ENCODE measurements at regions not wholly inside any gene's neighbourhood (a gene's known extent, or its start where the extent isn't known, plus 50 kb on each side); places are given as distances from the start of the nearest gene placed in this dataset.

- no peaks in the 10 kb centered on the region for H3K4me1 ChIP-seq (ENCODE audit: insufficient read depth, low read length)
- no peak overlapping the region for H3K4me3 ChIP-seq (ENCODE audit: low read length)
- no peak overlapping the region for H3K9ac ChIP-seq (ENCODE audit: low read depth, low read length)
- H3K9me3 ChIP-seq (ENCODE audit: insufficient read depth, low read depth, low read length): no peaks in the 10 kb centered on the region
- H3K36me3 ChIP-seq (ENCODE audit: insufficient read depth, low read depth, low read length): no peaks in the 10 kb centered on the region
- H3K27me3 ChIP-seq (ENCODE audit: insufficient read depth, low read length): no peaks in the 10 kb centered on the region
- no peak overlapping the region for H3K27ac ChIP-seq (ENCODE audit: low read length)
These were observed 299.8 kb downstream of the MRPL39 start for GRCh38 chr21:25307489-25307888.

DNA sequence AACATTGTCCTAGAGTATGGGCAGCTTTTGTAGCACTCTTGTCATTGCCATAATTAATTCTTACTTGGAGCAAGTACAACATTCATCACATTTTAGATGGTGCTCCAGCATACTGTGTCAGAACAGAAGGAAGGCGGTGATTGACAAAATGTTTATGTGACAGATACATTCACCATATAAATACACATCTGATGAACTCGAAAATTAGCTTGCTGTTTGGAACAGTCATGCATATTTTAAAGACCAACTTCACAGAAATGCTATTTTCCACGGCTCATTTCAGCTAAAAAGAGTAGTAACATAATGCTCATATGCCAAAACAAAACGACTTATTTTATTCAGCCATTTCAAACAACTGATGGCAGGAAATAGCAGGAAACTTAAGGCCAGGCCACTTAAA is 302.7 kb downstream of the MRPL39 start:
- Histone ChIP-seq H3K4me1 (ENCODE audit: insufficient read depth, low read length) (peaks cover 10% of the 10 kb centered on the region; the same call in 1 of the 2 replicates), H3K27ac (ENCODE audit: low read length) (no peak overlapping the region), H3K36me3 (ENCODE audit: insufficient read depth, low read depth, low read length) (no peaks in the 10 kb centered on the region), H3K4me3 (ENCODE audit: low read length) (no peak overlapping the region), H3K27me3 (ENCODE audit: insufficient read depth, low read length) (no peaks in the 10 kb centered on the region), H3K9ac (ENCODE audit: low read depth, low read length) (no peak overlapping the region), H3K9me3 (ENCODE audit: insufficient read depth, low read depth, low read length) (no peaks in the 10 kb centered on the region)

DNA sequence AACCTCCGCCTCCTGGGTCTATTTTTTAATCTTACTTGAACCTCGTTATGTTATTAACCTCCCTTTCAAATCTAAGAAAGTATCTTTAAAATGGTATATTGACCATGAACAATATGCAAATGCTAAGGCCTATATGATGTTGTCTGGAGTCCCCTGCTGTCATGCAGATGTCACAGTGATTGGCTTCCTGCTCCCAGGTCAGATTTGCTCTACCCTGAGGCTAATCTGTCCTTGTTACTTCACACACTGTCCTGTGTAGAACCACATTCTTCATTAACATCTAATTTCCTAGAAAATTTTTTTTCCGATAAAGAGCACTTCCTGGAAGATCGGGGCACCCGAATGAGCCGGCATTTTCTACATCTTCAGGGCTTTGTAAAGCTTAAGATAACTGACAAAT is 306.6 kb downstream of the MRPL39 start:
- no peak overlapping the region for H3K4me3 ChIP-seq (ENCODE audit: low read length)
- no peak overlapping the region for H3K9ac ChIP-seq (ENCODE audit: low read depth, low read length)
- H3K4me1 ChIP-seq (ENCODE audit: insufficient read depth, low read length): peaks cover 10% of the 10 kb centered on the region; the same call in 1 of the 2 replicates
- H3K9me3 ChIP-seq (ENCODE audit: insufficient read depth, low read depth, low read length): no peaks in the 10 kb centered on the region
- H3K36me3 ChIP-seq (ENCODE audit: insufficient read depth, low read depth, low read length): no peaks in the 10 kb centered on the region
- H3K27ac ChIP-seq (ENCODE audit: low read length): no peak overlapping the region
- no peaks in the 10 kb centered on the region for H3K27me3 ChIP-seq (ENCODE audit: insufficient read depth, low read length)

- H3K27ac ChIP-seq (ENCODE audit: low read length): no peak overlapping the region
- no peaks in the 10 kb centered on the region for H3K36me3 ChIP-seq (ENCODE audit: insufficient read depth, low read depth, low read length)
- no peak overlapping the region for H3K4me3 ChIP-seq (ENCODE audit: low read length)
- no peaks in the 10 kb centered on the region for H3K9me3 ChIP-seq (ENCODE audit: insufficient read depth, low read depth, low read length)
- H3K4me1 ChIP-seq (ENCODE audit: insufficient read depth, low read length): peaks cover 10% of the 10 kb centered on the region; the same call in 1 of the 2 replicates
- H3K9ac ChIP-seq (ENCODE audit: low read depth, low read length): no peak overlapping the region
- H3K27me3 ChIP-seq (ENCODE audit: insufficient read depth, low read length): no peaks in the 10 kb centered on the region
These were observed 308.5 kb downstream of the MRPL39 start for GRCh38 chr21:25298512-25299491.

DNA sequence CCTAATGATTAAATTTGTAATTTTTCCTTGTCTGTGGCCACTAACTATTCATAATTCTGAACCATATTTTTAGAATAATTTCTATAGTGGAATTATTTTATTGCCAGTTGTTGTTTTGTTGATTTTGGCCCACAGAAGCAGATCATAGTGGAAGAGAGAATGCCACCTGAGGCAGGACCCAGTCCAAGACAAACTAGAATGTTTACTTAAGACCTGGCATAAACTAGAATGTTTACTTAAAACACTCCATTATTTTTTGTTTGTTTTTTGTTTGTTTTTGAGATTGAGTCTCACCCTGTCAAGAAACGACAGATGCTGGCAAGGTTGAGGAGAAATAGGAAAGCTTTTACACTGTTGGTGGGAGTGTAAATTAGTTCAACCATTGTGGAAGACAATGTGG is 310.2 kb downstream of the MRPL39 start:
- no peaks in the 10 kb centered on the region for H3K27me3 ChIP-seq (ENCODE audit: insufficient read depth, low read length)
- H3K27ac ChIP-seq (ENCODE audit: low read length): no peak overlapping the region
- peaks cover 10% of the 10 kb centered on the region; the same call in 1 of the 2 replicates for H3K4me1 ChIP-seq (ENCODE audit: insufficient read depth, low read length)
- H3K4me3 ChIP-seq (ENCODE audit: low read length): no peak overlapping the region
- no peaks in the 10 kb centered on the region for H3K9me3 ChIP-seq (ENCODE audit: insufficient read depth, low read depth, low read length)
- no peak overlapping the region for H3K9ac ChIP-seq (ENCODE audit: low read depth, low read length)
- H3K36me3 ChIP-seq (ENCODE audit: insufficient read depth, low read depth, low read length): no peaks in the 10 kb centered on the region

DNA sequence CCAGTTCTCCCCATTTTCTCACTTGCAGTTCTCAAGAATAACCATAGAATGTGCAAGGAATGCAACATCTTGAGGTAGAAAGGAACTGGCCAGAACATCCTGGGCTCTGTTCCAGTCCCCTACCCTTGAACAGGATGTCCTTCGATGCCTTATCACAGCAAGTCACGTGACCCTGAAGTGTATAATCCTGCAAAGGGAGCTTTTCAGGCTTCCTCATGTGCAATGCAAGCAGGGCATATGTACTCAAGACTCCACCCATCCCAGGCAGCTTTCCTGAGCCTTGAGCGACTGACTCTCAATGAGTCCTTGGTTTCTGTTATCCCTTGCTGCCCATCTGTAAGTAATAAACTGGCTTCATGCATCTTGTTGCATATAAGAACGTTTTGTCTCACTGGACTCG is 311.0 kb downstream of the MRPL39 start:
- Histone ChIP-seq H3K27me3 (ENCODE audit: insufficient read depth, low read length) (no peaks in the 10 kb centered on the region), H3K4me1 (ENCODE audit: insufficient read depth, low read length) (peaks cover 7% of the 10 kb centered on the region; the same call in 1 of the 2 replicates), H3K27ac (ENCODE audit: low read length) (no peak overlapping the region), H3K4me3 (ENCODE audit: low read length) (no peak overlapping the region), H3K9me3 (ENCODE audit: insufficient read depth, low read depth, low read length) (no peaks in the 10 kb centered on the region), H3K36me3 (ENCODE audit: insufficient read depth, low read depth, low read length) (no peaks in the 10 kb centered on the region), H3K9ac (ENCODE audit: low read depth, low read length) (no peak overlapping the region)

- H3K27me3 ChIP-seq (ENCODE audit: insufficient read depth, low read length): no peaks in the 10 kb centered on the region
- no peak overlapping the region for H3K9ac ChIP-seq (ENCODE audit: low read depth, low read length)
- H3K9me3 ChIP-seq (ENCODE audit: insufficient read depth, low read depth, low read length): no peaks in the 10 kb centered on the region
- no peaks in the 10 kb centered on the region for H3K4me1 ChIP-seq (ENCODE audit: insufficient read depth, low read length)
- H3K36me3 ChIP-seq (ENCODE audit: insufficient read depth, low read depth, low read length): no peaks in the 10 kb centered on the region
- no peak overlapping the region for H3K27ac ChIP-seq (ENCODE audit: low read length)
- H3K4me3 ChIP-seq (ENCODE audit: low read length): no peak overlapping the region
These were observed 314.9 kb downstream of the MRPL39 start for GRCh38 chr21:25292396-25292795.

GRCh38 chr21:25283720-25284119 is 323.6 kb downstream of the MRPL39 start:
- H3K4me3 ChIP-seq (ENCODE audit: low read length): no peak overlapping the region

DNA sequence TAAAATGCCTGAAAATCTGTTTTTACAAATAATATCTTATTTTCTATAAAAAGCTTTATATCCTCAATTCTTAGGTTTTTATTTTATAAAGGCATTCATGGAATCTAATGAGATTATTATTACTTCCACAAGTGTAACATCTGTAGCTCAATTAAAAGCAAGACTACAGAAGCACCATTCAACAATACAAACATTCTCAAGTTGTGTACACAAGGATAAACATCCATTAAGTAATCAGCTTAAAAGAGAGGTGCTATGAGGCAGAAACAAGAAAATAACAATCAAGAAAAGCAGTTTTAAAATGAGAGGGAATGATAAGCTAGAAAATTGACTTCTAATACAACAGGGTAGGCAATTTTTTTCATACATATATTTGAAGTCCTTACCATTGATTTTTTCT is 326.1 kb downstream of the MRPL39 start:
- H3K27ac ChIP-seq (ENCODE audit: low read length): no peak overlapping the region
- H3K27me3 ChIP-seq (ENCODE audit: insufficient read depth, low read length): no peaks in the 10 kb centered on the region
- H3K9me3 ChIP-seq (ENCODE audit: insufficient read depth, low read depth, low read length): no peaks in the 10 kb centered on the region
- H3K9ac ChIP-seq (ENCODE audit: low read depth, low read length): no peak overlapping the region
- no peaks in the 10 kb centered on the region for H3K36me3 ChIP-seq (ENCODE audit: insufficient read depth, low read depth, low read length)
- peaks cover 11% of the 10 kb centered on the region; the same call in 1 of the 2 replicates for H3K4me1 ChIP-seq (ENCODE audit: insufficient read depth, low read length)
- no peak overlapping the region for H3K4me3 ChIP-seq (ENCODE audit: low read length)

More at GRCh38 chr21:25283720-25284119, 323.6 kb downstream of the MRPL39 start:
- Histone ChIP-seq H3K4me1 (ENCODE audit: insufficient read depth, low read length) (peaks cover 11% of the 10 kb centered on the region; the same call in 1 of the 2 replicates), H3K36me3 (ENCODE audit: insufficient read depth, low read depth, low read length) (no peaks in the 10 kb centered on the region), H3K27ac (ENCODE audit: low read length) (no peak overlapping the region), H3K27me3 (ENCODE audit: insufficient read depth, low read length) (no peaks in the 10 kb centered on the region), H3K9ac (ENCODE audit: low read depth, low read length) (no peak overlapping the region), H3K9me3 (ENCODE audit: insufficient read depth, low read depth, low read length) (no peaks in the 10 kb centered on the region)

DNA sequence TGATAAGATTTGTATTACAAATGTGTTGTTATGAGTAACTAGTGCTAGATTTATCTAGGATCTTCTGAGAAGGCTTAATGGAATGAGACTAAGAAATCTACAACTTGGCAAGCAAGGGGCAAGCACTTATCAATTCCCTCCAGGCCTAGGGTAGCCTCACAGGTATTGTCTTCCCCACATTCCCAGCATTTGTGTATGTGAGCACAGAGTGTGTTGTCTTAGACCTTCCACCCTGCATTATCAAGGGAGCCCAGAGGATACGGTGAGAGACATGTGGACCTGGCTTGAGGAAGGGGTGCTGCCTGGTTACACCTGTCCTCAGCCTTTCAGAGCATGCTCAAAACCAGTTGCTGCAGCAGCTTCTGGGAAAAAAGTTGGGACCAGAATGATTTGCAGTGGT is 327.2 kb downstream of the MRPL39 start:
- no peak overlapping the region for H3K9ac ChIP-seq (ENCODE audit: low read depth, low read length)
- no peaks in the 10 kb centered on the region for H3K36me3 ChIP-seq (ENCODE audit: insufficient read depth, low read depth, low read length)
- no peaks in the 10 kb centered on the region for H3K9me3 ChIP-seq (ENCODE audit: insufficient read depth, low read depth, low read length)
- H3K4me3 ChIP-seq (ENCODE audit: low read length): no peak overlapping the region
- H3K27ac ChIP-seq (ENCODE audit: low read length): no peak overlapping the region
- H3K27me3 ChIP-seq (ENCODE audit: insufficient read depth, low read length): no peaks in the 10 kb centered on the region
- peaks cover 11% of the 10 kb centered on the region; the same call in 1 of the 2 replicates for H3K4me1 ChIP-seq (ENCODE audit: insufficient read depth, low read length)

- H3K4me1 ChIP-seq (ENCODE audit: insufficient read depth, low read length): no peaks in the 10 kb centered on the region
- H3K36me3 ChIP-seq (ENCODE audit: insufficient read depth, low read depth, low read length): no peaks in the 10 kb centered on the region
- no peak overlapping the region for H3K27ac ChIP-seq (ENCODE audit: low read length)
- H3K27me3 ChIP-seq (ENCODE audit: insufficient read depth, low read length): no peaks in the 10 kb centered on the region
- H3K9me3 ChIP-seq (ENCODE audit: insufficient read depth, low read depth, low read length): peaks cover 2% of the 10 kb centered on the region; the same call in 1 of the 2 replicates
- H3K4me3 ChIP-seq (ENCODE audit: low read length): no peak overlapping the region
- no peak overlapping the region for H3K9ac ChIP-seq (ENCODE audit: low read depth, low read length)
These were observed 333.3 kb downstream of the MRPL39 start for GRCh38 chr21:25273959-25274358.
